Kasumi-1 (cell line): ENCODE measurements at regions not wholly inside any gene's neighbourhood (a gene's known extent, or its start where the extent isn't known, plus 50 kb on each side); places are given as distances from the start of the nearest gene placed in this dataset.

Experiments used
- DNase-seq, 2 experiments: peaks; one replicate each; lab custom pipeline; 2025; lab: John Stamatoyannopoulos, UW

GRCh38 chr12:4858386-4858785, 51.3 kb upstream of the KCNA1 start:
- no peak for DNase-seq

DNA sequence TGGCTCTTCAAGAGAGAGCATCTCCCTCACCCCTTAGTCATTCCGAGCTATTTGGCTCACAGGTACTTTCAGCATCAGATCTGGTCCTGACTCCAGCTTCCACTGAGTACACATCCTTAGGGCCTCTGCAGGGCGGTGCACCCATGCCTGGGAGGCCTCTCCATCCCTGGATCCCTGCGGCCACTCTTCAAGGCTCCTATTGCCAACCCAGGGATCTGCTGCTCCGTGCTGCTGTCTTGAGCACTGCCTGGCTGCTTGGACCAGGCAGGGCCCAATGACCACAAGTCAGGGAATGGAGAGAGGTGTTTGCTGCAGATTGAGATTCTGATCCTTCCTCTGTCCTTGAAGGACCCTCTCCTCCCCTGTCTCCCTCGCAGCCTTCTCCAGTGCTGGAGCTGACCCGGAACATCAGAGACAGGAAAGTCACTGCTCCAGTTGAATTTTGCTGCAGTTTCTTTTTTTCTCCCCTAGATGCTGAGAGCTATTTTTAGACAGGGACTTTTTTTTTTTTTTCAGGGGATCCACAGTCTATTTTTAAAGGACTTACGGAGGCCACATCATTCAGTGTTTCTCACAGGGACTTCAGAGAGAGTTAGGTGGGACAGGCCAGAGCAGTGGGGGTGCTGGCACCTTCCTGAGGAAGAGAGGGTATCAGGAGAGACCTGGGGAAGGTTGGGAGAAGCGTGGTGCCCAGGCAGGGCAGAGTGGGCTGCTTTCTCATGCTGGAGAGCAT, 50.1 kb upstream of the KCNA1 start:
- DNase-seq, result no peak
